ENCODE measurements at regions not wholly inside any gene's neighbourhood (a gene's known extent, or its start where the extent isn't known, plus 50 kb on each side); places are given as distances from the start of the nearest gene placed in this dataset.

DNA sequence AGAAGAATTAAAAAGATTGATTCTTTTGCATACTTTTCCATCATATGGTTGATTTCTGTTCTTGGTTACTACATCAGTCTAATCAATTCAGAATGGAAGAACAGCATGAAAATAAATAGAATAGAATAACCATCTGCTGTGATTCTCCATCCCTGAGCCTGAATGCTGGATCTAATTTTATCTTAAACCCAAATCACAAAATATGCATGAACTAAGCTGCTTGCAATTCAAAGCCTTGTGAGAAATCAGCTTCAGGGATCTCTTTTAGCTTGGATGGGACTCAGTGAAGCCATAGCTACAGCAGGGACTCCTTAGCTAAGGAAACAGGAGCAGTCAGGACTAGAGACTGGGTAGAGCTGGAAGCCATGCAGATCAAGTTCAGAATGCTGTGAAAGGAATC lies 74.1 kb downstream of the TPBG start:
- no peaks in the 10 kb centered on the region for H3K27me3 Mint-ChIP-seq (ENCODE audit: low read depth)
- no peak overlapping the region for H3K27ac Mint-ChIP-seq
- CTCF ChIA-PET, result no interaction called here
- POLR2A ChIA-PET, result no interaction called here
- no peak overlapping the region for H3K4me3 Mint-ChIP-seq
- ATAC-seq (no peak), DNase-seq (ENCODE audit: low spot score) (no peak)
- no peaks in the 10 kb centered on the region for H3K4me1 Mint-ChIP-seq
- no peaks in the 10 kb centered on the region for H3K36me3 Mint-ChIP-seq
- H3K9me3 Mint-ChIP-seq, result no peaks in the 10 kb centered on the region
- no peak for TF ChIP-seq ARID4B (CRISPR knock-in tag; IDR thresholded peaks at IDR 0.05; ENCODE audit: borderline replicate concordance)
- no peak for TF ChIP-seq MAX (CRISPR knock-in tag; IDR thresholded peaks at IDR 0.05)
- TF ChIP-seq GABPB1 (CRISPR knock-in tag; IDR thresholded peaks at IDR 0.05), result no peak
- no peak for TF ChIP-seq PRDM15 (CRISPR knock-in tag; IDR thresholded peaks at IDR 0.05)
- TF ChIP-seq, protein P1, sequence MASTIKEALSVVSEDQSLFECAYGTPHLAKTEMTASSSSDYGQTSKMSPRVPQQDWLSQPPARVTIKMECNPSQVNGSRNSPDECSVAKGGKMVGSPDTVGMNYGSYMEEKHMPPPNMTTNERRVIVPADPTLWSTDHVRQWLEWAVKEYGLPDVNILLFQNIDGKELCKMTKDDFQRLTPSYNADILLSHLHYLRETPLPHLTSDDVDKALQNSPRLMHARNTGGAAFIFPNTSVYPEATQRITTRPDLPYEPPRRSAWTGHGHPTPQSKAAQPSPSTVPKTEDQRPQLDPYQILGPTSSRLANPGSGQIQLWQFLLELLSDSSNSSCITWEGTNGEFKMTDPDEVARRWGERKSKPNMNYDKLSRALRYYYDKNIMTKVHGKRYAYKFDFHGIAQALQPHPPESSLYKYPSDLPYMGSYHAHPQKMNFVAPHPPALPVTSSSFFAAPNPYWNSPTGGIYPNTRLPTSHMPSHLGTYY (CRISPR knock-in tag; IDR thresholded peaks at IDR 0.05), result no peak
- no peak for TF ChIP-seq FOXP1 (CRISPR knock-in tag; IDR thresholded peaks at IDR 0.05; ENCODE audit: borderline replicate concordance)
- no peak for TF ChIP-seq ZNF281 (CRISPR knock-in tag; IDR thresholded peaks at IDR 0.05)
- no peak for TF ChIP-seq ZNF532 (CRISPR knock-in tag; IDR thresholded peaks at IDR 0.05; ENCODE audit: borderline replicate concordance)
- no peak for TF ChIP-seq IRF2 (CRISPR knock-in tag; IDR thresholded peaks at IDR 0.05; ENCODE audit: borderline replicate concordance, low read depth)
- TF ChIP-seq, protein P2, sequence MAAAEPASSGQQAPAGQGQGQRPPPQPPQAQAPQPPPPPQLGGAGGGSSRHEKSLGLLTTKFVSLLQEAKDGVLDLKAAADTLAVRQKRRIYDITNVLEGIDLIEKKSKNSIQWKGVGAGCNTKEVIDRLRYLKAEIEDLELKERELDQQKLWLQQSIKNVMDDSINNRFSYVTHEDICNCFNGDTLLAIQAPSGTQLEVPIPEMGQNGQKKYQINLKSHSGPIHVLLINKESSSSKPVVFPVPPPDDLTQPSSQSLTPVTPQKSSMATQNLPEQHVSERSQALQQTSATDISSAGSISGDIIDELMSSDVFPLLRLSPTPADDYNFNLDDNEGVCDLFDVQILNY (CRISPR knock-in tag; IDR thresholded peaks at IDR 0.05), result no peak
- TF ChIP-seq TEAD1 (CRISPR knock-in tag; IDR thresholded peaks at IDR 0.05), result no peak
- no peak for TF ChIP-seq NFYB (CRISPR knock-in tag; conservative IDR thresholded peaks at IDR 0.05; ENCODE audit: low read depth)
- no peak for TF ChIP-seq JAZF1 (CRISPR knock-in tag; IDR thresholded peaks at IDR 0.05)
- TF ChIP-seq HMGXB4 (CRISPR knock-in tag; IDR thresholded peaks at IDR 0.05), result no peak
- TF ChIP-seq, protein P3, sequence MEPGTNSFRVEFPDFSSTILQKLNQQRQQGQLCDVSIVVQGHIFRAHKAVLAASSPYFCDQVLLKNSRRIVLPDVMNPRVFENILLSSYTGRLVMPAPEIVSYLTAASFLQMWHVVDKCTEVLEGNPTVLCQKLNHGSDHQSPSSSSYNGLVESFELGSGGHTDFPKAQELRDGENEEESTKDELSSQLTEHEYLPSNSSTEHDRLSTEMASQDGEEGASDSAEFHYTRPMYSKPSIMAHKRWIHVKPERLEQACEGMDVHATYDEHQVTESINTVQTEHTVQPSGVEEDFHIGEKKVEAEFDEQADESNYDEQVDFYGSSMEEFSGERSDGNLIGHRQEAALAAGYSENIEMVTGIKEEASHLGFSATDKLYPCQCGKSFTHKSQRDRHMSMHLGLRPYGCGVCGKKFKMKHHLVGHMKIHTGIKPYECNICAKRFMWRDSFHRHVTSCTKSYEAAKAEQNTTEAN (CRISPR knock-in tag; IDR thresholded peaks at IDR 0.05), result no peak
